Peyer's patch (tissue), 4 donors: ENCODE measurements at regions not wholly inside any gene's neighbourhood (a gene's known extent, or its start where the extent isn't known, plus 50 kb on each side); places are given as distances from the start of the nearest gene placed in this dataset.

Experiments used
- POLR2A ChIP-seq, 2 donors: fragments of 450-650 bp; IDR thresholded peaks; one replicate each; pipeline ENCODE4 v1.5.1; 2017; ENCODE audit warnings: antibody characterized with exemption in 2 of 2, mild to moderate bottlenecking in 2 of 2, moderate library complexity in 2 of 2
- TF ChIP-seq, protein P1 (sequence below), 6 experiments: fragments of 450-650 bp in 4 of 6; fragments of 200-600 bp in 2 of 6; sonication (generic) in 1 of 6; IDR thresholded peaks; one replicate each; pipeline ENCODE4 v1.5.1; 2017 to 2019; ENCODE audit warnings: antibody characterized with exemption in 6 of 6, mild to moderate bottlenecking in 3 of 6, moderate library complexity in 1 of 6

DNA sequence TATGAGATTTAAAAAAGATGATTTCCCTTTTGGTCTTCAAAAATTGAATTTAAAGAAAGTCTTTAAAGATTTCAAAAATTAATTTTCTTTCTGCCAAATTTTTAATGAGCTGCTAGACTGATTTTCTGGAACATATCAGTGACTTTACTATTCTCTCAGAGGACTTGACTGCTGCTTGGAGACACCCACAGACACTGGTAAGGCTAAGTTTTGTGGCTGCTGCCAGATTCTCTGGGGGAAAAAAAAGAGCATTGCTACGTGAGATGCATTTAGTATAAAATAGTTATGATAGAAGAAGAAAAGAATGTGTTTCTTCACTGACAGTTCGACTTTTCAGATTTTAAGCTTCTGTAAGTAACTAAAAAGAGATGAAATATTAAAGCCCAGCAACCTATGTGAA is 193.3 kb upstream of the GRIN3A start:
- TF ChIP-seq, protein P1, sequence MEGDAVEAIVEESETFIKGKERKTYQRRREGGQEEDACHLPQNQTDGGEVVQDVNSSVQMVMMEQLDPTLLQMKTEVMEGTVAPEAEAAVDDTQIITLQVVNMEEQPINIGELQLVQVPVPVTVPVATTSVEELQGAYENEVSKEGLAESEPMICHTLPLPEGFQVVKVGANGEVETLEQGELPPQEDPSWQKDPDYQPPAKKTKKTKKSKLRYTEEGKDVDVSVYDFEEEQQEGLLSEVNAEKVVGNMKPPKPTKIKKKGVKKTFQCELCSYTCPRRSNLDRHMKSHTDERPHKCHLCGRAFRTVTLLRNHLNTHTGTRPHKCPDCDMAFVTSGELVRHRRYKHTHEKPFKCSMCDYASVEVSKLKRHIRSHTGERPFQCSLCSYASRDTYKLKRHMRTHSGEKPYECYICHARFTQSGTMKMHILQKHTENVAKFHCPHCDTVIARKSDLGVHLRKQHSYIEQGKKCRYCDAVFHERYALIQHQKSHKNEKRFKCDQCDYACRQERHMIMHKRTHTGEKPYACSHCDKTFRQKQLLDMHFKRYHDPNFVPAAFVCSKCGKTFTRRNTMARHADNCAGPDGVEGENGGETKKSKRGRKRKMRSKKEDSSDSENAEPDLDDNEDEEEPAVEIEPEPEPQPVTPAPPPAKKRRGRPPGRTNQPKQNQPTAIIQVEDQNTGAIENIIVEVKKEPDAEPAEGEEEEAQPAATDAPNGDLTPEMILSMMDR (IDR thresholded peaks at IDR 0.05) = no peak
- TF ChIP-seq POLR2A (IDR thresholded peaks at IDR 0.05) = no peak
